ENCODE measurements at regions not wholly inside any gene's neighbourhood (a gene's known extent, or its start where the extent isn't known, plus 50 kb on each side); places are given as distances from the start of the nearest gene placed in this dataset.

DNA sequence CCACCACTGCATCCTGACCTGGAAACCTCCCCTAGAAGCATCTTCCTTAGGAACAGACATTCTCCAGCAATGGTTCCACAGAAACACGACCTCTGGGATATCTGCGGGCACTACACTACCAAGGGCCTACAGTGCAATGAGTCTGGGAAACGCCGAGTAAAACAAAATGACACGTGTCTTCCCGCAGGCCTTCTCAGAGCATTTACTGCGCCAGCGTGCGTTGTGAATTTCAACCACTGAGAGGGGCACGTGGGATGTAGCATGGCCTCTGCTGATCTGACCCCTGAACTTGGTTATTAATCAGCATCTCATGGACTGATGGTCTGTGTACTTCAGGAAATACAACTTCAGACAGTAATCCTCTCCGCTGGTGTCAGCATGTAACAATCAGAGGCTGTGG, 173.0 kb downstream of the C16orf95 start:
- Mint-ChIP-seq H3K27ac (no peak overlapping the region), H3K36me3 (no peaks in the 10 kb centered on the region), H3K4me3 (no peak overlapping the region), H3K27me3 (ENCODE audit: low read depth) (no peaks in the 10 kb centered on the region), H3K9me3 (peaks cover 11% of the 10 kb centered on the region), H3K4me1 (no peaks in the 10 kb centered on the region)
- DNase-seq (ENCODE audit: low spot score in 2 of 2, unreplicated experiment in 2 of 2): no peak
- TF ChIP-seq, protein P1, sequence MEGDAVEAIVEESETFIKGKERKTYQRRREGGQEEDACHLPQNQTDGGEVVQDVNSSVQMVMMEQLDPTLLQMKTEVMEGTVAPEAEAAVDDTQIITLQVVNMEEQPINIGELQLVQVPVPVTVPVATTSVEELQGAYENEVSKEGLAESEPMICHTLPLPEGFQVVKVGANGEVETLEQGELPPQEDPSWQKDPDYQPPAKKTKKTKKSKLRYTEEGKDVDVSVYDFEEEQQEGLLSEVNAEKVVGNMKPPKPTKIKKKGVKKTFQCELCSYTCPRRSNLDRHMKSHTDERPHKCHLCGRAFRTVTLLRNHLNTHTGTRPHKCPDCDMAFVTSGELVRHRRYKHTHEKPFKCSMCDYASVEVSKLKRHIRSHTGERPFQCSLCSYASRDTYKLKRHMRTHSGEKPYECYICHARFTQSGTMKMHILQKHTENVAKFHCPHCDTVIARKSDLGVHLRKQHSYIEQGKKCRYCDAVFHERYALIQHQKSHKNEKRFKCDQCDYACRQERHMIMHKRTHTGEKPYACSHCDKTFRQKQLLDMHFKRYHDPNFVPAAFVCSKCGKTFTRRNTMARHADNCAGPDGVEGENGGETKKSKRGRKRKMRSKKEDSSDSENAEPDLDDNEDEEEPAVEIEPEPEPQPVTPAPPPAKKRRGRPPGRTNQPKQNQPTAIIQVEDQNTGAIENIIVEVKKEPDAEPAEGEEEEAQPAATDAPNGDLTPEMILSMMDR (IDR thresholded peaks at IDR 0.05; ENCODE audit: unreplicated experiment): no peak

DNA sequence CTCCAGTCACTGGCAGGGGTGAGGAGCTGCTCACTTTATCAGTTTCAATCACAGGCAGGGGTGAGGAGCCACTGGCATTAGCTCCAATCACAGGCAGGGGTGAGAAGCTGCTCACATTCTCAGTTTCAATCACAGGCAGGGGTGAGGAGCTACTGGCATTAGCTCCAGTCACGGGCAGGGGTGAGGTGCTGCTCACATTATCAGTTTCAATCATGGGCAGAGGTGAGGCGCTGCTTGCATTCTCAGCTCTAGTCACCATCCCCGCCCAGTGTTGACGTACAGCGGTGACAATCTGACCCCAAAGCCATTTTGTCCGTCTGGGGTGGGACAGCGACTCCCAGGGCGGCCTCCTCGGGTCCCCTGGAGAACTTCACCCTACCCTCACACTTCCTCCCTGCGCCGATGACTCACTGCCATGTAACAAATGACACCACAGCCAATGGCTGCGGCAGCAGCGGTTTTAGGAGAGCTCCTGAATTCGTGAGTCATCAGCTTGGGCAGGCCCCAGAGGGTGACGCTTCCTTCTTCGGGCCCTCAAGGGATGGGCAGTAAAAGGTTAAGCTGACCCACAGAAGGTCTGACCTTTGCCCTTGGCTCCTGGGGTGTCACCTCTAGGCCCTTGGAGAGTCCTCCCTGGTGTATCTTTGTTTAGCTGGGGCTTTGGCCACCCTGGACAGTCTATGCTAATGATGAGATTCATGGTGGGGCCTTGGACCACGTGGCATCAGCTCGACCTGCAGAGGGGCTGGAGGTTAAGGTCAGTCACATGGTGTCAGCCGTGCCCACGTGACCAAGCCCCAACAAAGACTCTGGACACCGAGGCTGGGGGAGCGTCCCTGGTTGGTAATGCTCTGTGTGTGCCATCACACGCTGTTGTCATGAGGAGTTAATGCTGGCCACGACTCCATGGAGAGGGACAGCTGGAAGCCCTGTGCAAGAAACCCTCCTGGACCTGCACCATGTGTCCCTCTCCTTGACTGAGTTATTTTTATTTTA, 171.7 kb downstream of the C16orf95 start:
- Mint-ChIP-seq H3K27me3 (ENCODE audit: low read depth) (no peaks in the 10 kb centered on the region), H3K27ac (no peak overlapping the region), H3K4me1 (no peaks in the 10 kb centered on the region), H3K9me3 (peaks cover 6% of the 10 kb centered on the region), H3K36me3 (no peaks in the 10 kb centered on the region), H3K4me3 (no peak overlapping the region)
- TF ChIP-seq, protein P1 (IDR thresholded peaks at IDR 0.05; ENCODE audit: unreplicated experiment): no peak
- no peak for DNase-seq (ENCODE audit: low spot score in 2 of 2, unreplicated experiment in 2 of 2)

DNA sequence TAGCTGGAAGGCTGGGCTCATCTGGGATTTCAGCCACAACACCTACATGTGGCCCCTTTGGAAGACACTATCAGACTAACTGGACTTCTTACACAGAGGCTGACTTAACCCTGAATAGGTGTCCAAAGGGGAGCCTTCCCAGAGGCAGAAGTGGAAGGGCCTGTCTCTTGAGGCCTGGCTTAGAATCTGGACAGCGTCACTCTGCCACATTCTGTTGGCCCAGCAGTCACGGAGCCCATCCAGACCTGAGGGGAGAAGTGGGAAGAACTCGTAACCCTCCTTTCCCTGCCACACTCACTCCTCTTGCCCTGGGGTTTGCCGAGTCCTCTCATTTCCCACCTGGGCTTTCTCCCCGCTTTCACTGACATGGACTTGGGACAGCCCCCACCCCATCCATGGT, 170.5 kb downstream of the C16orf95 start:
- no peak for DNase-seq (ENCODE audit: low spot score in 2 of 2, unreplicated experiment in 2 of 2)
- Mint-ChIP-seq H3K27ac (no peak overlapping the region), H3K4me3 (no peak overlapping the region), H3K4me1 (peaks cover 2% of the 10 kb centered on the region), H3K9me3 (peaks cover 6% of the 10 kb centered on the region), H3K27me3 (ENCODE audit: low read depth) (no peaks in the 10 kb centered on the region), H3K36me3 (no peaks in the 10 kb centered on the region)
- TF ChIP-seq, protein P1 (IDR thresholded peaks at IDR 0.05; ENCODE audit: unreplicated experiment): no peak

DNA sequence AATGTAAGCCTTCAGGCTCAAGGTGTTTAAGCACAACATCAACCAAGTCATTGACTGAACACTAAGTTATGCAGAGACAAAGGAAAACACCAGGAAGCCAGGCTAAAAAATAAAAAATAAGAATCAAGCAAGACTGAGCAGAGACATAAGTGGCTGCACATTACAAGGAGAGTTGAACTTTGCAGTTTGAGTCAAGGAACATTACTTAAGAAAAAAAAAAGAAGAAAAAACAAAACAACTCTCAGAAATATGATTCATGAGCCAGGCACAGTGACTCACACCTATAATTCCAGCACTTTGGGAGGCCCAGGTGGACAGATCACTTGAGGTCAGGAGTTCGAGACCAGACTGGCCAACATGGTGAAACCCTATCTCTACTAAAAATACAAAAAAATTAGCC, 168.1 kb downstream of the C16orf95 start:
- Mint-ChIP-seq H3K4me3 (no peak overlapping the region), H3K27me3 (ENCODE audit: low read depth) (peaks cover 2% of the 10 kb centered on the region), H3K27ac (no peak overlapping the region), H3K4me1 (peaks cover 2% of the 10 kb centered on the region), H3K9me3 (peaks cover 13% of the 10 kb centered on the region), H3K36me3 (no peaks in the 10 kb centered on the region)
- TF ChIP-seq, protein P1 (IDR thresholded peaks at IDR 0.05; ENCODE audit: unreplicated experiment): no peak
- no peak for DNase-seq (ENCODE audit: low spot score in 2 of 2, unreplicated experiment in 2 of 2)

DNA sequence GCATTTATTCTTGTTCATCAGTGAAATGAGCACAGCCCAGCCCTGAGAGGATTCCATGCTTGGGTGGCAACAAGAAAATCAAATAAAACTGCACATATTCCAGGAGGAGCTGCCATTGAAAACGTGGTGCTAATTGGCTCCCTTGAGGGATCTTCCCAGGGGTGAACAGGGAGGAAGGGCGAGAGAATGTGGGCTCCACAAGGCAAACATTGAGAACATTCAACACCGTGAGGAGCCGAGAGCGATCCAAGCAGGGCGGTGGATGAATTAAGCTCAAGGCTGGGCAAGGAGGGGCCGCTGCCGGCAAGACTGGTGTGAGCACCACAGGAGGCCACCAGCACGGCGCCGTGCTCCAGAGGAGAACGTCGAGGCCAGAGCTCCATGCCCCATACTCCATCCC, 166.9 kb downstream of the C16orf95 start:
- no peaks in the 10 kb centered on the region for H3K36me3 Mint-ChIP-seq
- H3K27me3 Mint-ChIP-seq (ENCODE audit: low read depth): peaks cover 2% of the 10 kb centered on the region
- no peak overlapping the region for H3K4me3 Mint-ChIP-seq
- H3K27ac Mint-ChIP-seq: no peak overlapping the region
- TF ChIP-seq, protein P1 (IDR thresholded peaks at IDR 0.05; ENCODE audit: unreplicated experiment): no peak
- H3K4me1 Mint-ChIP-seq: peaks cover 2% of the 10 kb centered on the region
- DNase-seq (ENCODE audit: low spot score in 2 of 2, unreplicated experiment in 2 of 2): no peak
- peaks cover 13% of the 10 kb centered on the region for H3K9me3 Mint-ChIP-seq
